Bone marrow (tissue), 2 donors: ENCODE measurements at regions not wholly inside any gene's neighbourhood (a gene's known extent, or its start where the extent isn't known, plus 50 kb on each side); places are given as distances from the start of the nearest gene placed in this dataset.
"Not testable (repeated sequence)": the region's sequence is repeated elsewhere in the genome, so short reads cannot be mapped to it uniquely, and the experiment has no call there.

Experiments
- DNase-seq, 2 donors: peaks; one replicate each; lab custom pipeline; 2025; lab: John Stamatoyannopoulos, UW

- no peak for DNase-seq
Observed at GRCh38 chr5:118552146-118552545, 436.2 kb downstream of the DTWD2 start.

DNA sequence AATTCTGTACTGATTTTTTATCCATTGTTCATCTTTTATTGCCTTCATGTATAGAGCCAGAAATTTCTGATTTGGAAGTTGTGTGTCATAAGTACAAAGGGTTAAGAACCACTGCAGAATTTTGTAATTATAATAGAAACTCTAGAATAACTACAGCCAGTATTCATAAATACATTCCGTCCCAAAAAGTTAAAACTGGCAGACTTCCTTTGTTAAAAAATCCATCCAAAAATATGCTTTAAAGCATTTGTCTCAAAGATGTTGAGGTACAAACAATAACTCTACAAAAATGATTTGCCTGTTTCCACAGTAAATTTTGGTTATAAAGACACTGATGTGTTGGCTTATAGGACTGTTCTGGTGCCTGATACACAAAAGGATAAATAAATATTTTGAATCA lies 436.6 kb downstream of the DTWD2 start:
- no peak for DNase-seq

DNA sequence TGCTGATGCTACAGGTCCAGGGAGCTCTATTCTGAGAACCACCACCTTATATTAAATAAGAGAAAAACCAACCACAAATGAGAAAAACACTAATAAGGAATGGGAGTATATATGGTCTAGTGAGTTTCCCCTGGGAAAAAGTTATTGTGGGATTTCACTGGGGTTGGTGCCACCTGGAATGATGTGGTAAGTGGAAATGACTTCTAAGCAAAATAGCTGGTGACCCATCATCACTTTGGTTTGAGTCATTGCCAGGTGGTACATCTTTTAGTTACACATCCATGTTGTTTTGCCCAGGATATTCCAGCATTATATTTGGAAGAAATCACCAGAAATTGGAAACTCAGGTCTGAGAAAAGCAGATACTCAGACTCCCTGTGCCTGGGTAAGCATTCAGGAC lies 437.3 kb downstream of the DTWD2 start:
- DNase-seq: no peak

DNA sequence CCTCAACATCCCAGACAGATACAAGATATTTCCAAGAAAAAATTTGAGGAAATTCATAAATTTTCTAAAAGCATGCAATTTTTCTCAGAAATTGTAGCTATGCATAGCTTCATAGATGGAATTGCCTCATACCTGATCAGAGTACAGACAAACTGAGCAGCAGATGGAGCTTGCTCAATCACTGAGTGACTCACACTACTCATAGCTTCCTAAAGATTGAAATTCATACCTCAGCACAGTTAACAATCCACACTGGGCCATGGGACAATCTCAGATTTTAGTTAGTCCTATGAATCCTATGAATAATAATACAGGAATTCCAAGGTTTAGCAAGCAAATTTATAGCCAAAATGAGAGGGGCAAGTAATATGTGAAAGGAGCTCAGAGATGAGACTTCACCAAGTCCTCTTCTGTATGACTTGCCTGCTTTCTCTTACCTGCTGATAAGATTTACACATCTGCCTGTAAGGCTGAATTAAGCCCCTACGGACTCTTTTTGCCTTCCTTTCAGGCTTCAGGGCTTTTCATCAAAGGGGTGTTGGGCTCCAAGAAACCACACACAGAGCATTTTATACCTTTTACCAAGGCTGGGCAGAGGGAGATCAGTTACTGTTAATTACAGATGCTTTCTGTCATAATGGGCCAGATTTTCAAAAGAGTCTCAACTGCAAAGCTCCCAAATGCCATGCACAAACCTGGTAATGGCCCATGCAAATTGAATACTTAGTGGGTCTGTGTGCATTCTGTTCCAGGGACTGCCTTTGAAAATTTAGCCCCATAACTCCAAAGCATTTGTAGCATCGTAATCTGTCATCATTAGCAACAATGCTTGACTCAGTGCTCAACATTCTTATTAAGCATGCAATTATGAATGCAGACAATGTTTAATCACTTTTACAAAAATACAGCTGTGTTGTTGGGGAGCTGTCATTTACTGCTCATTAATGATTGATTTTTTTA lies 439.3 kb downstream of the DTWD2 start:
- DNase-seq: no peak

- DNase-seq: no peak
Observed at GRCh38 chr5:118545470-118545869, 442.9 kb downstream of the DTWD2 start.

DNA sequence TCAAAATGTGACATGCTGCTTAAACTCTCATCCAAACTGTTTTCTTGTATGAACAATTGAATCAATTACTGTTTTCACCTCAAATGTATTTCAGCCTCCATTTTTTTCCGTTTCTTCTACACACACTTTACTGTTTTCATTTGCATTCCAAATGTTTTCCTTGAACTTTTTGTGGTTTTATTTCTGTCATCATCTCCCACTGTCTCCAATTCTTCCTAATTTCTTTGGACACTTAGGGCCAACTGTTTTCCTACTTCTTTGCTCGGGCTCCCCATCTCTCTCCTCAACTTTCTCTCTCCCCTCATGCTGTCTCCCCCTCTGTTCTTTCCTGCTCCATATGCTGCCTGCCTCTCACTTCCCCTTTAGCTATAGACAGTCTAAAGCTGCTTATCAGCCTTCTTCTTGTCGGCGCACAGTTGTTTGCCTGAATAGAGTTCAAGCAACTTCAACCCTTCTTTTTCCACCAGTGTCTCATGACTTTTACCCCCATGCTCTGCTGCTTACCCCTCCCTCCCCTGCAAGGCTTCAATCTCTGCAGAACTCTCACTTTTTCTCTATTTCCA lies 443.4 kb downstream of the DTWD2 start:
- no peak for DNase-seq

- DNase-seq: no peak
Observed at GRCh38 chr5:118533923-118534322, 454.4 kb downstream of the DTWD2 start.

DNA sequence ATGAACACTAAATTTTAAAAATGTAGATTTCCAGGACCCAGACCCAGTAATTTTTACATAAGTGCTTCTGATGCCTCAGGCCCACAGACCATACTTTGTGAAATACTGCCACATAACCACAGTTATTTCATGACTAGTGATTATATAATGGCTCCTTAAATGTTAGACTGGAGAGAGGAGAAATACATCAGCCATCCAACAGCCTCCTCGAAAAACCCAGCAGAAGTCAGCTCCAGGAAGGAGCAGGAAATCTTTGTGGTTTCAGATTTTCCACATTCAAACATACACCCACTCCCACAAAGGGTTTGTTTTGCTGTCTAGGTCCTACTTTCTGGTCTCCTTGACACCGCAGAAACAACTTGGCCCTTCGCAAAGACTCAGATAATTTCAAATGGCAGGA lies 455.2 kb downstream of the DTWD2 start:
- DNase-seq: no peak

DNA sequence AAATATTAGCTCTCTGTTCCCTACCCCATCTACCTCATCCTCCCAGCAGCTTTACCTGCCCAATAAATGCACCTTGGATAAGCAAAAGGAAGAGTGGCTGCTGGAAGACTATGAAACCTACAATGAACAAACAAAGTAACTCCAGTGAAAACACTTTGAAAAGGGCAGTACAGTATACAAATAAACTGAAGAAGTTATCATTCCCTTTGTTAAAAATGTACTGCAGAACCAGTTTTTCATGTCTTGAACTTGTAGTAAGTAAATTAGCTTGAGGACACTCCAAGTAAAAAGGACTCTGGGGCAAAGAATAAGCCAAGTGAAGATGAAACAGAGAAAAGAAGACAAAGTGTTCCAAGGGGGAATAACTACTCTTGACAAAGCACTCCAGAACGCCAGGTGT lies 457.1 kb downstream of the DTWD2 start:
- DNase-seq: no peak

DNA sequence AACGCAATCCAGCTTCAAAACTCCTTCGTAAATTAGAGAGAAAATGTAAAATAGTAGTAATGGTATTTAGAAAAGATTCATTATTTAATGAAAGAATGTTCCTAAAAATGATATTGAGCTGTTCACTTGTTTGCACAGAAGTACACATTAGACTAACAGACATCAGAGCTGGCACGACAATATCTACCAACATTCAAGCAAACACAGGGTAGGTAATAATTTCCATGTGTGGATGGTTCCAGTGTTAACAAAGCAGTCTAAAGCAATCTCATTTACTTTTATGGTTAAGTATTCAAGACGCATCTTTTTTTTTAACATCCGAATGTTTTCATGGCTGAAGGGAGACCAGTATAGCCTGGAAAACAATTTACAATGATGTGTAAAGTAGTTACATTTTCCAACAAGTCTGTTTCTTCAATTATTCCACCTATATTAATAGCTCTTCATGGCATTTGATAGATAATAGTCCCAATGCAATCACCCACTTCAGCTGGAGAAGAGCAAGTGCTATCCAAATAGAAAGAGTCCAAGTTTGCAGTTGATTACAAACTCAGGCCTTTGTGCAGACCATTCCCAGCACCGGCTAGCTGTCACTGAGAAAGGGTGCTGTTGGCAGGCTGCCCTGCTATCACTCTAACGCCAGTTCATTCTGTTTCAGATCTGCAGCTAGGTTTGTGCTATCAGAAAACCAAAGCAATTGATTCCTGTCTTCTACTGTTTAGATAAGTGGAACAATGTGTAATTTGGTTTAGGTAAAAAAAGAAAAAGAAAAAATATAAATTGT lies 458.8 kb downstream of the DTWD2 start:
- DNase-seq: no peak

- DNase-seq: no peak
Observed at GRCh38 chr5:118522626-118523025, 465.7 kb downstream of the DTWD2 start.

DNA sequence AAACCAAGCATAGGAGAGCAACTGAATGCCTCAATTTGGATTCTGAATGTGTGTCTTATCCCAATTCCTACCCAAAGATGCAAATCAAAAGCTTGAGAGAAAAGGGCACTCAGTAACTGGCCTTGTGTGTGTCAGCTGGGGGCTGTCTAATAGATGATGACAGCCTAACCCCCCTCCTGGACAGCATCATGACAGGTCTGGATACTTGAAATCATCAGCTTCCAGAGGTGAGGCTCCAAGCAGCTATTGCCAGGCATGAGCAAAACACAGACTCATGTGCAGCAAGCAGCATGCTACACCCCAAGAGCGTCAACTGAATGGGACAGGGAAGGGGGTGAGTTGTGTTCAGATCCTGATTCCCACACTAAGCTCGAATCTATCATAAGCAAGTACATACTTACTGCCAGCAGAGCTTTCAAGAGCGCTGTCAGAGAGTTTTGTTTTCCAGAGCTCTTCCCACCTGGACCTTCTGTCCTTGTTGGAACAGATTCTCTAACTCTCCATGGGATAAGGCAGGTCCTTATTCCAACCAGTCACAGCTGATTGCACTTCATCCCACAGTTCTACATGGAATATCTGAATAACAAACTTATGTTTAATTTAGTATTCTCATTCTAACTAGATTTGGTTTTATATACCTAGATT lies 467.5 kb downstream of the DTWD2 start:
- no peak for DNase-seq

DNA sequence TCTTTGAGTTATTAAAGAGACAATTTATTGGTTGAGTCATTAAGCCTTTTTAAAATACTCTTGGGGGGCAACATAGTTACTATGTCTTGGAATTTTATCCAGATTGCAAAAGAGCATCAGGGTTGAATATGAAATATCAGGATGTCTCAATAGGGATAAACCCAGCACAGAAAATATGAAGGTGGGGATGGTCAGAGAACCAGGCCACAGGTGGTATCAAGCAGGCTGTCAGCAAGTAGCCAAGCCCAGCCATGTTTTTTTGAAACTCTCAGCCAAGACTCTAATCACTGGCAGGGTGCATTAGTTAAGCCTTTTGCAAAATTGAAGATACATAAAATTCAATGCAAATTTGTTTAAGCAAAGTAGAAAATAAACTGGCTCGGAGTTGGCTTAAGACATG lies 468.9 kb downstream of the DTWD2 start:
- no peak for DNase-seq

DNA sequence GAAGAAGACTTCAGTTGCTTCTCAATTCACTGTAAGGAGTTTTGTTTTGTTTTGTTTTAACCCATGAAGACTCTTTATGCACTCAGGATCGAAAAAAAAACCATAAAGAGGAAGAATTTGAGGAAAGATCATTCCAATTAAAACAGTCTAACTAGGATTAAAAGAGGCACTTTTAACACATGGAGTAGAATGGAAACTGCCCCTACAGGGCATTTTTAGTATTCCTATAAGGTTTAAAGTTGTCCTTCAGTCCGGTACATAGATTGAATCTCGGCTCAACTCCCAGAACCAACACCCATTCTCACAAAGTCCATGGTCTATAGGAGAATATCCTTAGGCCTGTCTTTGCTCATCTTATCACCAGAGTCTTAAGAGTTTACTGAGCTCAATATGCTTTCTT lies 469.6 kb downstream of the DTWD2 start:
- DNase-seq: no peak

GRCh38 chr5:118511846-118512245 lies 476.5 kb downstream of the DTWD2 start:
- no peak for DNase-seq

DNA sequence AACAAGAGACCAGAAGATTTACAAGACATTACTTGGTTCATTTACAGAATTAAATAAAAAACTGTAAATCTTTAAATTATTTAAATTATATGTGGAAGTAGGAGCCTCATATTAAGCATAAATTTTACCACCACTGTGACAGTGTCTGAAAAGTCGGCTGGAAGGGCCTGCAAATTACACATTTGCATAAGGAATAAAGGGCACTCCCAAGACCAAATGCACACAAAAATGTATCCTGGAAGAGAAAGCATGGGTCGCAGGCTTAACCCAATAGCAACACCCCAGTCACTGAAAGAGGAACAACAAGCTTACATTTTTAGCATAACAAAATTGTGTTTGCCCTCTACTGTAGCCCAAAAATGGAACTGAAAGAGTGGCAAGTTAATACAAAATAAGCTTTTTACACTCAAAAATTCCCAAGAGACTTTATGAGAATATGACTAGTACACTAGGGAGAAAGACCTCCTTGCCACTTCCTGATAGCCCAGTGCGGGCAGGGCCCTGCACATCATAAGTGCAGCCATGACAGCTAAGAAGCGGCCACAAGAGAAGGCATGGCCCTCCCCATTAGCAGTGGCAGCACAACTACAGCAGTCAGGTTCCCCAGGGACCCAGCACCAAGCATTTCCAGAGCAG lies 482.0 kb downstream of the DTWD2 start:
- DNase-seq: no peak

- not testable (repeated sequence) for DNase-seq
Observed at GRCh38 chr5:118502232-118502631, 486.1 kb downstream of the DTWD2 start.

GRCh38 chr5:118491351-118491750 lies 497.0 kb downstream of the DTWD2 start:
- no peak for DNase-seq

DNA sequence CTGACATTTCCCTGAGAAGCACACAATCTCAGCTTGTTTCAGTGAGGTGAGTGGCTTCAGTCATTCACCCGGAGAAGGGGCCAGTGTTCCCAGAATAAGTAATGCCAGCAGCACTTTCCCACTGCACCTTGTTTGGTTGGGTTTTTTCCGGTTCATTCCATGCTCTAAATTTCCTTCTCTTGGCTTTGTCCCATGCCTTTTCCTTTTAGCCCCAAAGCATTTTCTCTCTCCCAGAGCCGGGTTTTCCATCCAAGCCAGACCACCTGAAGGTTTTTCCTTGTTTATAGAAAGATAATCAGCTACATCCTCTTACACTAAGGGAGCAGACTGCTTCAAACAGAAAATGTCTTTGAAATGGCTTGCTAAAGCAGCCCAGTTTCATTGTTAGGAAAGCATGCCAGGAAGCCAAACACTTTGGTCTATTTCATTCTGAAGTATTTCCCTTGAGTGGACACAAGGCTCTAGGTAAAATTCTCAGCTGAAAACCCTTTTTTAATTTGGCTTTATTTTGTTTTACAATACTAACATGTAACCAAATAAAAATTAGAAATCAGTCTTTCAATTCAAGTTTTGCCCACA lies 501.6 kb downstream of the DTWD2 start:
- no peak for DNase-seq

- DNase-seq: no peak
Observed at GRCh38 chr5:118479285-118479684, 509.1 kb downstream of the DTWD2 start.

DNA sequence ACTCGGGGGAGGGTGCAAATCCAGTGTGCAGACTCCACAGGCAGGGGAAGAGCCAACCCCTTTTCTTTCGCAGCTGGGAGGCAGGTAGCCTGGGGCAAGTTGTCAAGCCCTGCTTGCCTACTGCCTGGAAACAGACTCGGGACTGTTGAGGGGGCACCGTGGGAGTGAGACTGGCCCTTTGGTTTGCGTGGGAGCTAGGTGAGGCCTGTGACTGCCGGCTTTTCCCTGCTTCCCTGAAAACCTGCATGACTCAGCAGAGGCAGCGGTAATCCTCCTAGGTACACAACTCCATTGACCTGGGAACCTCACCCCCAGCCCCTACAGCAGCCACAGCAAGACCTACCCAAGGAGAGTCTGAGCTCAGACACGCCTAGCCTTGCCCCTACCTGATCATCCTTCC lies 509.5 kb downstream of the DTWD2 start:
- DNase-seq: no peak
